HG02852 (cell line): ENCODE measurements at regions not wholly inside any gene's neighbourhood (a gene's known extent, or its start where the extent isn't known, plus 50 kb on each side); places are given as distances from the start of the nearest gene placed in this dataset.

Experiments
- ATAC-seq: cut with Tn5 transposase; IDR thresholded peaks from one replicate; pipeline ENCODE4 v1.9.1; 2021; ENCODE audit warnings: mild to moderate bottlenecking, moderate library complexity; ENCODE audit not compliant: unreplicated experiment

DNA sequence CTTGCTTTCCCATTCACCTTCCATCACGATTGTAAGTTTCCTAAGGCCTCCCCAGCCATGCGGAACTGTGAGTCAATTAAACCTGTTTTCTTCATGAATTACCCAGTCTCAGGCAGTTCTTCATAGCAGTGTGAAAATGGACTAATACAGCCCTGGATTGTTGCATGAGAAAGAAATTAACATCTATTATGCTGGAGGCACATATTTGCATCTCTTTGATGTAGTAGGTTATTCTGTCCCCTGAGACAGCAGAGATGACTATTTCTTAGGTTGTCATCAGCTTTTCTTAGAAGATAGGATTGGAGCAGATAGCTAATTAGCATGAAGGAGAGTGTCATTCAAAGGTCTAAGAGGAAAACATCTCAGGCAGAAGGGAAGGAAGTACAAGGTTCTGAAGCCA lies 166.2 kb downstream of the OMA1 start:
- ATAC-seq = no peak

DNA sequence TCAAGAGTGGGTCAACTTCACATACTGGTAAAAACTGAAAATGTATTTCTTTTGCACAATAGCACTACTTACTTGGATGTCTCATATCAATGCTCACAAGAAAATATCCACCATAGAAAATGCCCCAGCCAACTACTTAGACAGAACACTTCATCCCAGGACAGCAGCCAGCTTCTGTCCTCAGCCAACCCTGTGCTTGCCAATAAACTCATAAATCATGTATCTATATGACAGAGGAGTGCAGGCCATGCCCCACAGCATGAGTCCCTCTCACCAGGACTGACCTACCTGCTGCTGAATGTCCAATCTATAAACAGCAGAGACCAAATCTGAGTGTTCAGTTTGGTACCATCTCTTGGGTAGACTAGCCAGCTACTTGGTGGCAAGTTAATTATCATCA lies 179.3 kb downstream of the OMA1 start:
- no peak for ATAC-seq

DNA sequence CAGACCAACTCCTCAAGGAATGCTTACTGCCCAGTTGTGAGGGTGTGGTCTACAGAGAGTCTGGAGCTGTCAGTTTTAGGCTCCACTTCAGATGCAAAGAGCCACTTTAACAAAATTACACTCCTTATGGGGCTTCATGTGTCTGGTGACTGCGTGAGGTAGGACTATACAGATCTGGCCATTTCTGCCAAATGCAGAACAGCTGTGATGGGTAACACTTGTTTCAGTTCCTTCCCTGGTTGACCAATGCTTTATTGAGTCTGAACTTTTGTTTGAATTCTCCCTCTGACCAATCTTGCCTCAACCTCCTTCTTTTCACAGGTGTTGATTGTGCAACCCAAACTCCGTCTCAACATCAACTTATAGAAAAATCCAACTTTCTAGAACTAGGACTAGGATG lies 181.2 kb downstream of the OMA1 start:
- ATAC-seq = no peak

DNA sequence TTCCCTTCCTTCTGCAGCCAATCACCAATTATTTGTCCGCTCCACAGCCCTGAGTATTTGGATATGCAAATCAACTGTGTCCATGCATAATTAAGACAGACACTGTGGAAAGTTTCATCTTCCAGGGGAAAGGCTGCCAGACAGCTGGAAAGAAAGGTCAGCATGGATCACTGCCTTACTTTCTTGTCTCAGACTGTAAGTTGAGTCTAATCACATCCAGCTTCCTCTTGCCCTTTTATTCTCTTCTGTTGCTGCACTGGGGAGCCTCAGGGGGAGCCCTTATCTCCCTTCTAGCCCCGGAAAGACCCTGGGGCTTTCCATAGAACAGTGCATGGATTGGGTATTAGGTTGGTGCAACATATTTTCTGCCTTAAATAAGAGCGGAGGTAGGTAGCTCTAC lies 182.9 kb downstream of the OMA1 start:
- ATAC-seq = no peak

DNA sequence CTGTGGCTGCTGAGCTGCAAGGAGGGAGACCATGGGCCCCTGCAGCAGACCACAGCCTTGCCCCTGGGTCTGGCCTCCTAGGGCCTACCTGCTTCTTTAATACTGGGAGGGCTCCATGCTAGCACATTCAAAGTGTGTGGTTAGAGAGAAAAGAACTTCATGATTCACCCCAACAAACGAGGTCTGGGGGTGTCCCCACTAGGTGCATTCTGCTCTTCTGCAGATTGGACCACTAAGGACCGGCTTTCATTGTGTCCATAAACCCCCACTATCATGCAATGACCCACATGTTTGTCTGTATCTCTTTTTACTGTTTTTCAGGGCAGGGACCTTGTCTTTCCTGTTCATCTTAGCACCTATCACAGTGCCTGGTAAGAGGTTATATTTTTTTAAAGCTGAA lies 185.4 kb downstream of the OMA1 start:
- no peak for ATAC-seq

DNA sequence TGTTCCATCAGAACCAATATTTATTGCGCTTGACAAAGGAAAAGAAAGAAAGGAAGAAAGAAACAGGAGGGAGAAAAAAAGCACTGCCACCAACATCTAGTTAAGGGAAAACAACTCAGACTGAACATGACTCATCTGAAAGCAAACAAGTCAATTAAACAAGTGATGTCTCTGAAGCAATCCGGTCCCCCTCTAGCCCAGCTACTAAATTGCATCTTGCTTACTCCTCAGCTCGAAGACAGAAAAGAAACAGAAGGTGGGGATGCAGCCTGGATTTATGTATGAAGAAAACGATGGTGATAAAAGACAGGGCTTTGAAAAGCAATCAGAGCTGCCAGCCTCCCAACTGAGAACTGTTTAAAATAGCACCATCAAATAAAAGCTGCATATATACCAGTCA lies 188.2 kb downstream of the OMA1 start:
- ATAC-seq = no peak

DNA sequence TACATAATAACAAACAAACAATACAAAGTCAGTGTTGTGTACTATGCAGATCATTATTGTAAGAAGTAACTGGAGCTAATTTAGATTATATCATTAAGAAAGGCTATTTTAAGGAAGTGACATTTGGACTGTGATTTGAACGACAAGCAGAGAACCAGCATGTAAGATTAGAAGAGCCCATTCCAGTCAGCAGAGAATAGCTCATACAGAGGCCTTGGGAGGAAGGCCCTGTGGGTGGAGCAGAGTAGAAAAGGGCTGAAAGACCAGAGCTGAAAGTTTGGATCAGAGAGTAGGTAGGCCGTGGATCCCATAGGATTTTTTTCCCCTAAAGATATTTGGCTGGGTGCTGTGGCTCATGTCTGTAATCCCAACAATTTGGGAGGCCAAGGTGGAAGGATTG lies 190.1 kb downstream of the OMA1 start:
- no peak for ATAC-seq

DNA sequence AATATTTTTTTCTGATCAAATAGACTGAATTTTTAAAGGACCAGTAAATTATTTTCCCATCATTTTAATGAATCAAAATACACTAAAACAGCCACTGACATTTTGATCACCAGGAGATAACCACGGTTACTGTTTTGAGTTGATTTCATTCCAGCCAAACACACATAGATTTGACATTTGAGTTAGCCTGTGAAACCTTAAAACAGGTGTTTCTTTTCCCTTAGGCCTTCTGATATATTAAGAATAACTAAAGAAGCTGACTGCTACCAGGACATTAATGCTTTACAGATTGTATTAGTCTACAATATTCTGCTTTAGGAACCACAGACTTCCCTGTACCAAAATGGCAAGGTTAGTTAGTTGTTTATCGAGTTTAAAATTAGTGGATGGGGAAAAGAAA lies 193.4 kb downstream of the OMA1 start:
- no peak for ATAC-seq

DNA sequence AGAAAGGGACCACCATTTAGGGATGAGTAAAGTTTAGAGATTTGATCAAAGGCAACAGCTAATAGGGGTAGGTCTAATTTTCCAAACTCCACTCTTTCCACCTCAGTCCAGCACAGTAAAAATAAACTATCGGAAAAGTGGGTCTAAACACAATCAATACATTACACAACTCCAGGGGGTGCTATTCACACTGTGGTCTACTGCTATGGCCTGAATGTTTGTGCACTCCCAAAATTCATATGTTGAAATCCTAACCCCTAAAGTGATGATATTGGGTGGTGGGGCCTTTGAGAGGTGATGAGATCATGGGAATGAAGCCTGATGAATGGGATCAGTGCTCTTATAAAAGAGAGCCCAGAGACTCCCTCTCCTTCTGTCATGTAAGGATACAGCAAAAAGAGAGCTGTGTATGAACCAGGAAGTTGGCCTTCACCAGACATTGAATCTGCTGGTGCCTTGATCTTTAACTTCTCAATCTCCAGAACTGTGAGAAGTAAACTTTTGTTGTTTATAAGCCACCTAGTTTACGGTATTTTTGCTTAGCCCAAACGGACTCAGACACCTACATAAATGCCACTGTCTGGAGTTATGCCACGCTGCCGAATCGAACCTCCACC lies 193.9 kb downstream of the OMA1 start:
- no peak for ATAC-seq

DNA sequence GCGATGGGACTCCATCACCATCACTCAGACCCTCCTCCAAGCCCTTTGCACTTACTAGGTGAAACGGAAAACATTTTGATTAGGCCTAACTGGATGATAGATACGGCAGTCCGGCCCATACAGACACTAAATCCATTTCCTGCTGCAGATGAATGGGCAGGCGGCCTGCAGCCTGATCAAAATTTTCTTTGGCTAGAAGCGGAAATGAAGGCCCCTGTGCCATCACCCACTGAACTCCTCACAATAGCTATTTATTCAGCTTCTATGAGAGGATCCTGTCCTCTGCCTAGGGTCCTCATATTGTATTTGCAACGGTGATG lies 200.5 kb downstream of the OMA1 start:
- ATAC-seq = no peak

DNA sequence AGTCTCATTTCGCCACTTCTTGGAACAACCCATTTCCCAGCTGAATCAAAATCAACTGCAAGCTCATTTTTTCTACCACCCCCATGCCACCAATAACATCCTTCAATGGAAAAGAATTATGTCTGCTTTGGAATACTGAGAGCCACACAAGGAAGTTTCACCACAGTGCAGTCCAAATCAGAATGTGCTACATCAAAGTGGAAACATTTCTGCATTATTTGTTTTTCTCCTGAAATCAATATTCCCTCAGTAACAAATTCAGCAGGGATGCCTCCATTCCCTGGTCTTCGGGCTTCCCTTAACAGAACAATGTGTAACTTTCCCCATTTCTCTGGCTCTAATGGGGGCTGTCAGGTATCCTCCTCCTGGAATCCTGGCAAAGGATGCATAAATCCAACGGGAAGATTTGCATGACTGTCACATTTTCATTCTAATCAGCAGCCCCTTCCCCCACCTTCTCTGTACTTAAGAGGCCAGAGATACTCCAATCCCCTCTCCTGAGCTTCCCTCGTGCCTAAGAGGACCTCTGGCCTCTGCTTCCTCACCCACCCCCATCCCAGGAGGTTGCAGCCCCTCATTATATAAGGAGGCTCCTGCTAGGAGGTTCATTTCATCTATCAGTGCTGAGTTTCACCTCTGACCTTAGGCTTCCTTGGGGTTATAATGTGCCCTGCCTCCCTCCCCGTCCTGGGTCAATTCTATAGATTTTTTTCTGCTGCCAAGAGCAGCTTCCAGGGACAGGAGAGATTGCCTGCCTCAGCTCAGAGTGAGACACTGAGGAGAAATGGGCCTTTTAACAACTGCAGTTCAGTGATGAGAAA lies 201.1 kb downstream of the OMA1 start:
- ATAC-seq = no peak

DNA sequence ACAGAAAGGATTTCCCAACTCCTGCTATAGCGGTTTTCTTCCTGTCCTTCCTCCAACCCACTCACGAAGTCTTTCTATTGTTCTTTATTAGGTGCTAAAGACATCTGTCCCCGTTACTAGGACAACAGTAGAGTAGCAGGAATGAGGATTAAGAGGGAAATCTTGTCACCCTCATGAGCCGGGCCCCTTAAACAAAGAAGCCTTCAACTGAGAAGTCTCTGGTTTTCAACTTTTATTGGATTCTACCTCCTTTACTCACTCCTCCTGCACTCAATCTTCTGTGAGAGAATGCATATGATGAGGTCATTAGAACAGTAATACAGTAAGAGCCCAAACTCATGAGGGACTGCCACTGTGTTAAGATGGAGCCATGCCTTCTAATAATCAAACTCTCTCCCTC lies 206.3 kb downstream of the OMA1 start:
- ATAC-seq = no peak

DNA sequence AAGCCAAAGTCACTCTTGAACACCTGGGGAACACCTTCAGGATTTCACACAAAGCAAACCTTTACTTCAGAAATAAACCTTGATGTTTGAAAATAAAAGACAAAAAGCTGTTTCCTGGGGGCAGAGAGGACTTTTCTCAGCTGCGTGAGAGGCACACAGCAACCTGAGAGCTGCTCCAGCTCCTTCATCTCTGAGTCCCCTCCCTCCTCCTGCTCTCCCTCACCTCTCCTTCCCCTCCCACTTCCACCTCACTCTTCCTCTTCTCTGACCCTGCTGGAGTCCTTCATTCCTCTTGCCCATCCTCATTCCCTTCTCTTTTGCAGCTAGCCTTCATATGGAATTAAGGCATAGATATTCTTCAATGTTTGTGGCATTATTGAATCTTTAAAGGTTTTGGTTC lies 208.4 kb downstream of the OMA1 start:
- no peak for ATAC-seq

DNA sequence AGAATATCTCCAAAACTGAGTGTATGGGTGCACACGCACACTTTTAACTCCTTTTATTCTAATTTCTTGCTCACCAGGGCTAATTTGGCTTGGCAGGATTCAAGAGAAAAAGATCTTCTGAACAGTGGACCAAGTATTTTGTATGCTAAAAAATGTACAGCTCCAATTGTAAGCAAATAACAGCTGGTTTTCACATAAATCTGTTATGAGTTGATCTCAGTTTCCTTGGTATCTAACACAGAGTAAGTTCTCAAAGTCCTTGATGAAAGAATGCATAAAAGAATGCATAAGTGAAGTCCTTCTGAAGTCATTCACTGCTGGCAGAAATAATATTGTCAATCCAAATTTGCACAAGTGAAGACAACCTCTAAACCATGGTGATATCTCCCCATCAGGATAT lies 213.0 kb downstream of the OMA1 start:
- ATAC-seq = no peak

DNA sequence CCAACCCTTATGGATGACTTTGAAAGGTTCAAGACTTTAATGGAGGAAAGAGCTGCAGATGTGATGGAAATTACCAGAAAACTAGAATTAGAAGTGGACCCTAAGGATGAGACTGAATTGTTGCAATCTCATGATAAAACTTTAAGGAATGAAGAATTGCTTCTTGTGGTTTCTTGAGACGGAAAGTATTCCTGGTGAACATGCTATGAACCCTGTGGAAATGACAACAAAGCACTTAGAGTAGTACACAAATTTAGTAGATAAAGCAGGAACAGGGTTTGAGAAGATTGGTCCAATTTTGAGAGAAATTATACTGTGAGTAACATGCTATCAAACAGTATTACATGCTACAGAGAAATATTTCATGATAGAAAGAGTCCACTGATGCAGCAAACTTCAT lies 215.4 kb downstream of the OMA1 start:
- no peak for ATAC-seq

DNA sequence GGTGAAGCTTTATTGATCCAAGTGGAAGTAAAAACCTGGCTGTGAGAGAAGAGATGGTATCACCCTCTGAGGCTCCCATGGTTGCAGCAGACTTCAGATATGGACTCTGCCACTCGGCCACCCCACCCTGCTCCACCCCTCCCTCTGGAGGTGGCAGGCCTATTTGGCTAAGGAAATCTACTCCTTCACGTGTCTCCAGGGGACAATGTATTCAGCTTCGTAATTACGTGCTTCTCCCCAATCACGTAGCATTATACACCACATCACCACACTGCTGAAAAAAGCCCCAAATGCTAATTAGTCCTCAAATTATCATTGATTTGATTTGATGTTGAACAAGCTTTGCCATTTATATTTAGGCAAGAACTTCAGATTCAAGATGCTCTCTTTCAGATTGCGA lies 220.7 kb downstream of the OMA1 start:
- no peak for ATAC-seq

DNA sequence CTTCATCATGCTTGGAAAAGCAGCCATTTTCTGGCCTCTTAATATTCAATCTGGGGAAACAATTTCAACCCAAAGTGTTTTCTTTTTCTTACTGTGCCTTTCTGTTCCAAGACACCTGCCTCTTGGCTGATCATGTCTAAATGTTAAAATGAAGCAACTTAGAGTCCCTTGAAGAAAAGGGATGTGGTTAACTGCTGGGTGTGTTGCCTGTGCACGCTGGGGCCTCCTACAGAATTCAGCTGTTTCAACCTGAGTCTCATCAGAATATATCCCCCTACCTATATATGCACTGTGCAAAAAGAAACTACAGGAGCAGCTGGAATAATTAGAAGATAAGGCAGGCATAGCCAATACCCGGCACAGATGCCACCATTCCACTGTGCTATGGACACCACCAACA lies 222.0 kb downstream of the OMA1 start:
- ATAC-seq = no peak

DNA sequence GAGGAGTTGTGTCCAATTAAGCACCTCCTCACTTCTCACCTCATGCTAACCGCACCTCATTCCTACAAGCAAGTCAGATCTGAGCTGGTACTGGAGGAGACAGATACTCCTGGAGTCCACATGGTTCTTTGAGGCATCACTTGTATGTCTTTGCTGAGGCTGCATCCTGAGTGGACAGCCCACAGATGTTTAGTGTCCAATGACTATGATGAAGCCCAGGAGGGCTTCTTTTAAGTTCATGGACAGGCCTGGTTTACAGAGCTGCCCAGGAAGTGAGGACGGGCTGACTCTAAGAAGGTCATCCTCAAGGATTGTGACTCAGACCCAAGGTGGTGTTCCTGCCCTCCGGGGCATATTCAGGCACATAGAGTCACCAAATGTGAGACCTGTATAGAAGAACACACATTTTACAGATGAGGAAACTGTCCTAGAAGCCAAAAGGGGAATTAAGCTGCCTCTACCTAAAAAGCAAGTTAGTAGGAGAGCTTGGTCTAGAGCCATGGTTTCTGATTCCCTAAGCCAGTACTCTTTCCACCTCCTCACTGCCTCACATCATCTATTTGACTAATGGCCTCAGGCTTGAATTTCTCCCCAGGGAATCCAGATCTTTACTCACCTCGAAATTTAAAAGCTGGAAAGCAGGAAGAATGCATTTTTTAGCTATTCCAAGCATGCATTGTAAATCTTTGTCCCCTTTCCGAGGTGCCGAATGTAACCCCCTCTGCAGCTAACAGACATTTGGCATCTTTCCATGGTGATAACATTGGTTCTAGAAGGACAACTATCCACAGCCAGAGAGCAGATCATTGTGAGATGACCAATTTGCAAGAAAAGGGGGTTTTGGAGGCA lies 228.1 kb downstream of the OMA1 start:
- ATAC-seq = no peak

DNA sequence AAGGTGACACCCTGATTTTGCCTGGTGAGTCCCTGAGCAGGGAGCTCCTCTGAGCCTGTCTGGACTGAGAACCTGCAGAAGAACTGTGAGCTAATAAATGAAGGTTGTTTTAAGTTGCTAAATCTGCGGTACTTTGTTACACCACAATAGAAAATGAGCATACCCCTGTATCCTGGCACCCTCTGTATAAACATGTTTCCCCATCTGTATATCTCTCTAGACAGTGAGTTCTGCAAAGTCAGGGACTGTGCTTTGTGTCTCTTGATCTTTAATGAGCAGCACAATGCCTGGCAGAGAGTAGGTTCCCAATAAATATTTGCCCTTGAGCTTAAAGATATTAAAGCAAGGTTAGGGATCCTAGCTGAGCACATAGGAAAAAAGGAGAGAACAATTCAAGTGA lies 228.8 kb downstream of the OMA1 start:
- no peak for ATAC-seq

DNA sequence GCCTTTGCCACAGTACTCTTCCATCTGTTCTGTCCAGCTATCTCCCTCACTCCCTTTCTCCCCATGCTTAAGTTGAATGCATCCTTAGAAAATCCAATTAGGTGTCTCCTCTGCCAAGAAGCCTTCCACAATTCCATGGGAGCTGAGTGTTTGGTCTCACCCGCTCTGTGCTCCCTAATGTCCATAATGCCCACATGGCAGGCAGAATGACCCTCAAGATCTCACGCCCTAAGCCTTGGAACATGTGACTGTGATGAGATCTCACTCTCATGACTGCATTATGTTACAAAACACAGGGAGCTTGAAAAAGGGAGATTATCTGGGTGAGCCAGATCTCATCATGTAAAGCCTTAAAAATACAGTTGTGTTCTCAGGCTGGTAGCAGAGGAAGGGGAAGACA lies 229.4 kb downstream of the OMA1 start:
- no peak for ATAC-seq

DNA sequence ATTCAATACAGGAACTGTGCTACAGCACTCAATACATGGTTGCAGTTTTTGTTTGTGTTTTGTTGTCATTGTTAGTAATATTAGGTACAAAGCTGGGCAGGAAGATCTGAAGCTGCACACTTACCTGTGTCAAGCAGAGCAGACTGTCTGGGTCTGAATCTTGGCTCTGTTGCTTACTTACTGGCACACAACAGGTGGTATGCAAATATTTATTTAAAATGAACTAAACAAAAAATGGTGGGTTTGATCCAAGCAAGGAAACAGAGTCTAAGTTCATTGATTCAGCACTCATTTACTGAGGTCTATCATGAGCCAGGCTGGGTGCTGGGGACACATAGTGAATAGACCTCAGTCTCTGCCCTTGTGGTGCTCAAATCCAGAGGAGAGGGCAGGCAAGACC lies 230.4 kb downstream of the OMA1 start:
- no peak for ATAC-seq

DNA sequence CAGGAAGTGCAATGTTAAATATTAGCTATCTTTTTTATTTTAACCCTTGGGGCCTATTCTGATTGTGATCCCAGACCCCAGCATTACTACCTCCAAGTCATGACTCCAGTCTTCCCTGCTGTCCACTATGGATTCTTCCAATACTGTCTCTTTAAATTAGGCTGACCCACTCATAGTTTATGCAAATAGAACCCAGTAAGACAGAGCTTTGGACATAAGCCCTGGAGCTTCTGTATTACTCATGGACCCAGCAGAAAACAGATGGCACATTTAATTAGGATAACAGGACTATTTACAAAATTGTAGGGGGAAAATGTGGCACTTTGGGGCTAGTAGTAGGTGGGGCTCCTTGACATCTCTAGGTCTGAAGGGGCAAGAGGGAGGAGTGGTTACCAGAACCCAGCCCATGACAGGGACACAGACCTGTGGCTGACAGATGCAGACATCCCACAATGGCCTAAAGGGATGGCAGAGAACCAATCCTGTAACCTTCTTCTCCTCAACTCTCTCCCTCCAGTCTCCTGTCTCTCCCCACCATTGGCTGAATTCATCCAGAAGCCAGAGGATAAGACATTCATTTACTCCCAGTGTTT lies 233.5 kb downstream of the OMA1 start:
- no peak for ATAC-seq
